DOHH2 (cell line): ENCODE measurements at regions not wholly inside any gene's neighbourhood (a gene's known extent, or its start where the extent isn't known, plus 50 kb on each side); places are given as distances from the start of the nearest gene placed in this dataset.

ENCODE experiments used
- CTCF ChIP-seq: fragments of 200-600 bp; sonication (generic); IDR thresholded peaks from one replicate; pipeline ENCODE4 v1.5.1; 2014; ENCODE audit warnings: antibody characterized with exemption, mild to moderate bottlenecking, low read depth, low read length; ENCODE audit not compliant: poor library complexity, severe bottlenecking
- EZH2phosphoT487 ChIP-seq: fragments of 200-600 bp; sonication (generic); IDR thresholded peaks from 2 replicates; pipeline ENCODE4 v1.6.1; 2017; ENCODE audit warnings: borderline replicate concordance, mild to moderate bottlenecking, antibody characterized with exemption, low read length, moderate library complexity, mixed read lengths

- no peak for TF ChIP-seq CTCF
- no peak for TF ChIP-seq EZH2phosphoT487
Observed at GRCh38 chr2:49834433-49834832, 680.1 kb upstream of the FSHR start.
